HEK293 (cell line): ENCODE measurements at regions not wholly inside any gene's neighbourhood (a gene's known extent, or its start where the extent isn't known, plus 50 kb on each side); places are given as distances from the start of the nearest gene placed in this dataset.

ENCODE experiments used
- BCL11B ChIP-seq: fragments of 450-650 bp; formaldehyde crosslinking; IDR thresholded peaks from 2 replicates; pipeline ENCODE4 v1.5.1; 2016; ENCODE audit warnings: low read depth, missing biosample characterization, missing genetic modification characterization
- CTCF ChIP-seq: fragments of 450-650 bp; formaldehyde crosslinking; IDR thresholded peaks from 2 replicates; pipeline ENCODE4 v1.5.1; 2016; ENCODE audit warnings: missing biosample characterization, missing genetic modification characterization
- GLI4 ChIP-seq: fragments of 450-650 bp; formaldehyde crosslinking; IDR thresholded peaks from 2 replicates; pipeline ENCODE4 v1.5.1; 2016; ENCODE audit warnings: missing biosample characterization, missing genetic modification characterization
- INSM2 ChIP-seq: fragments of 450-650 bp; formaldehyde crosslinking; IDR thresholded peaks from 2 replicates; pipeline ENCODE4 v1.5.1; 2016; ENCODE audit warnings: missing biosample characterization, missing genetic modification characterization
- ZNF16 ChIP-seq: fragments of 450-650 bp; formaldehyde crosslinking; IDR thresholded peaks from 2 replicates; pipeline ENCODE4 v1.5.1; 2016; ENCODE audit warnings: low read depth, missing biosample characterization, missing genetic modification characterization
- ZNF174 ChIP-seq: fragments of 450-650 bp; formaldehyde crosslinking; IDR thresholded peaks from 2 replicates; pipeline ENCODE4 v1.5.0; 2017; ENCODE audit warnings: missing biosample characterization, mild to moderate bottlenecking, missing genetic modification characterization
- ZNF24 ChIP-seq: fragments of 450-650 bp; formaldehyde crosslinking; IDR thresholded peaks from 2 replicates; pipeline ENCODE4 v1.5.1; 2016; ENCODE audit warnings: missing biosample characterization, missing genetic modification characterization
- ZNF274 ChIP-seq, 2 experiments: fragments of 200-500 bp in 1 of 2; fragments of 450-650 bp in 1 of 2; sonication (Bioruptor generic) in 1 of 2; formaldehyde crosslinking in 1 of 2; IDR thresholded peaks; 2 replicates each; pipeline versions ENCODE4 v1.5.1 to v1.6.1; 2014 to 2016; ENCODE audit warnings: borderline replicate concordance in 1 of 2, inconsistent platforms in 1 of 2, low read length in 1 of 2, missing biosample characterization in 1 of 2, missing genetic modification characterization in 1 of 2
- ZNF449 ChIP-seq: fragments of 450-650 bp; formaldehyde crosslinking; IDR thresholded peaks from 2 replicates; pipeline ENCODE4 v1.5.1; 2017; ENCODE audit warnings: missing biosample characterization, mild to moderate bottlenecking, missing genetic modification characterization, moderate library complexity
- ZNF549 ChIP-seq: fragments of 450-650 bp; IDR thresholded peaks from 2 replicates; pipeline ENCODE4 v1.5.1; 2018; ENCODE audit warnings: missing biosample characterization, missing genetic modification characterization, mild to moderate bottlenecking, inconsistent platforms, moderate library complexity

- TF ChIP-seq CTCF (tag by site-specific recombination) (no peak), INSM2 (tag by site-specific recombination) (no peak), ZNF274 (IDR thresholded peaks at IDR 0.05; ENCODE audit: low read length) (no peak), ZNF274 (tag by site-specific recombination; IDR thresholded peaks at IDR 0.05; ENCODE audit: borderline replicate concordance) (no peak), ZNF549 (tag by site-specific recombination) (no peak), GLI4 (tag by site-specific recombination) (no peak), ZNF24 (tag by site-specific recombination) (no peak), ZNF449 (no peak), ZNF174 (no peak), BCL11B (tag by site-specific recombination) (no peak), ZNF16 (tag by site-specific recombination) (no peak)
Measured at GRCh38 chr4:28475381-28475780, 1614.7 kb downstream of the STIM2 start.
